C4-2B (cell line): ENCODE measurements at regions not wholly inside any gene's neighbourhood (a gene's known extent, or its start where the extent isn't known, plus 50 kb on each side); places are given as distances from the start of the nearest gene placed in this dataset.

ENCODE experiments used
- H3K27ac ChIP-seq: fragments of 450-650 bp; 2 replicates; pipeline ENCODE4 v1.5.1; 2017
- ZFX ChIP-seq: fragments of 450-650 bp; IDR thresholded peaks from 2 replicates; pipeline ENCODE4 v1.6.1; 2017
- TF ChIP-seq, protein P1 (sequence below): fragments of 450-650 bp; conservative IDR thresholded peaks from 2 replicates; pipeline ENCODE4 v1.5.1; 2017; ENCODE audit warnings: mild to moderate bottlenecking

DNA sequence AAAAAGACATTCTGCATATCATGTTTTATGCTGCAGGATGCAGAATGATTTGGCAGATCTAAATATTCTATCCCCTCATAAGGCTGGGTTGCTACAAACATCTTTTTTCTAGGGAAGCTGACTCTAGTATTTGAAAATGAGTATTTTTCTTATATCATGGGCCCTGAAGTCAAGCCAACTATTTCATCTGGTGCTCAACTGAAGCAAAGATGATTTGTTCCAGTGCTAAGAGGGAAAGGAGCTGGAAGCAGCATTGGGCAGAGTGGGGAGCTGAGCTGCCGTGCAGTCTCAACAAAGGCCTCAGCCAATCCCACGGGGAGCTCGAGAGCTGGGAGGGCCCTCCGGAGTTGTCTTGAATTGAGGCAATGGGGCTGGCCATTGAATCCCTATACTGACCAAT lies 155.3 kb upstream of the SLCO3A1 start:
- TF ChIP-seq ZFX, result no peak
- TF ChIP-seq, protein P1, sequence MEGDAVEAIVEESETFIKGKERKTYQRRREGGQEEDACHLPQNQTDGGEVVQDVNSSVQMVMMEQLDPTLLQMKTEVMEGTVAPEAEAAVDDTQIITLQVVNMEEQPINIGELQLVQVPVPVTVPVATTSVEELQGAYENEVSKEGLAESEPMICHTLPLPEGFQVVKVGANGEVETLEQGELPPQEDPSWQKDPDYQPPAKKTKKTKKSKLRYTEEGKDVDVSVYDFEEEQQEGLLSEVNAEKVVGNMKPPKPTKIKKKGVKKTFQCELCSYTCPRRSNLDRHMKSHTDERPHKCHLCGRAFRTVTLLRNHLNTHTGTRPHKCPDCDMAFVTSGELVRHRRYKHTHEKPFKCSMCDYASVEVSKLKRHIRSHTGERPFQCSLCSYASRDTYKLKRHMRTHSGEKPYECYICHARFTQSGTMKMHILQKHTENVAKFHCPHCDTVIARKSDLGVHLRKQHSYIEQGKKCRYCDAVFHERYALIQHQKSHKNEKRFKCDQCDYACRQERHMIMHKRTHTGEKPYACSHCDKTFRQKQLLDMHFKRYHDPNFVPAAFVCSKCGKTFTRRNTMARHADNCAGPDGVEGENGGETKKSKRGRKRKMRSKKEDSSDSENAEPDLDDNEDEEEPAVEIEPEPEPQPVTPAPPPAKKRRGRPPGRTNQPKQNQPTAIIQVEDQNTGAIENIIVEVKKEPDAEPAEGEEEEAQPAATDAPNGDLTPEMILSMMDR, result no peak
- H3K27ac ChIP-seq, result no peak overlapping the region

DNA sequence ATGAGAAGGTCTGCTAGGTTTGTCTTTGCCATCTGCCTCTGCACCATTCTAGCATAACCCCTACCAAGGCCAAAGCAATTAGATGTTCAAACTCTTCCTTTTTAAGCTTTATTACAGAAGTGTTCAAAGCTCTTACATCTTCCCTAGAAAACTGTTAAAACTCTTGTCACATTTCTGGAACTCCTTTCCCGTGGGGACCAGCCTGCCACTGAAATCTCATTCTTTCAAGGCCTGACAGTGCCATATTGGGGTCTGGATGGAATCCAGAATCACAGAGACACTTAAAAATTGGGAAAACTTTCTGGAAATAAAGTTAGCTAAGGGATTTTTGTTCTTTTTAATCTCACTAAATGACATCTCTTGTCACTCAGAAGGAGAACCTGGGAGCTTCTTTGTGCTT lies 153.8 kb upstream of the SLCO3A1 start:
- TF ChIP-seq ZFX, result no peak
- TF ChIP-seq, protein P1, result no peak
- no peak overlapping the region for H3K27ac ChIP-seq

DNA sequence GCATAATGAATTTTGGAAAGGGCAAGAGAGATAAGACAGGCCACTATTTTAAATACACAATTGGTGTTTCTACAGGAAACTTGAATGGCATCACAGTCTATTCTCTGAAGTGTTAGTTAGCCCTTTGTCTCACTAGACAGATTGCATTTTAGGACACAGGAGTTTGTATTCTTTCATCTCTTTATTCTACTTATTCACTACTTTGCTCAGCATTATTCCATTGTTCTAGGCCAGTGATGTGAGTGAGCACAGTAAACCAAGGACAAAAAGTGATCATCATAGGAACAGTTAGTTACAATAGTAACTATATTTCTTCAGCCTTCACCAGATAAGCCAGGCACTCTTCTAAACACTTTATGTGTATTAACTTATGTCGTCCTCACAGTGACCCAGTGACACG lies 150.2 kb upstream of the SLCO3A1 start:
- TF ChIP-seq, protein P1, result no peak
- no peak for TF ChIP-seq ZFX

DNA sequence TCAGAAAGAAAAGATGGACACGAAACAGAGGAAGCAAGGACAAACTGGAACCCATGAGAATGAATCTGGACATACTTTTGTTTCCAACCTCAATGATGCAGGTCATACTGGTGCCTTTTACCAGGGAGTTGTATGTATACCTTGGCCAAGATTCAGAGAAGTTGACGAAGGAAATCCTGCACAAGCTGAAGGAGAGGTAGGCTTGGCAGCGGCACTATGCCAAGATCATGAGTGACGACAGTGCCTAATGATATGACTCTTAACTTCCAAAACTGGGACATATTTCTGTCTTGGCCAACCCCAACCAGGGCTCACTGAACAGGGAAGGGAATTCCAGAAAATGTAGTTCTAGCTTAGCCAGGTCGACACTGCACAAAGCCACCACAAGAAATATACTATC lies 149.2 kb upstream of the SLCO3A1 start:
- TF ChIP-seq, protein P1, result no peak
- no peak for TF ChIP-seq ZFX
- no peak overlapping the region for H3K27ac ChIP-seq

More for the DNA sequence above, 150.2 kb upstream of the SLCO3A1 start:
- H3K27ac ChIP-seq, result no peak overlapping the region

DNA sequence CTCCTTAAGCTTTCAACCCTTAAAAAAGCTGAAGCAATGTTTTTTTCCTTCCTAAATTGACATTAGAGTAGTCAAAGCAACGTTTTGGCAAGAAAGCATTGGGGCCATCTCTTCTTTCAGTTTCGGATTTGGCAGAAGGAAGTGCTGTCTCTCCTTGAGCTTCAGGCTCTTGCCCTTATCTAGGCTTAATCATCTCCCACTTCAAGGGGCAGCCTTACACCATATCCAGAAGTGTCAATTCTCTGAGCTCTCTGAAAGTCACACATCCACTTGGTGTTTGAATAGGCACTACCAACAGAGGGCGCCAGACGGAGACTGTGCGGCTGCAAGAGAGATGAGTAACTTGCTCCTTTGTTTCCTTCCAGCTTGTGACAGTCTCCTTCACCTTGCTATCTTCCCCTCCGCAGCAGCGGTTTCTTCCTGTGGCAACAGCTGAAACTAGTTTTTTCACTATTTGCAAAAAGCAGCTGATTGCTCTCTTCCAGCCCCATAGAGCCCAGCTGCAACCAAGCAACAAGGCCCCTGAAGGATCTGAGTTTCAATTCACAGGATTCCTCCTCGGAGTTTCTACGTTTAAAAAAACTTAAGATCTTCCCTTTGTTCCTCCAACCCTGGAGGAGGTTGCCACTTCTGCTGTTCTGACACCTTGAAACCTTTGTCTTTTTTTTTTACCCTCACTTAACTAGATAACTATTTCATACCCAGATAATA lies 147.0 kb upstream of the SLCO3A1 start:
- no peak overlapping the region for H3K27ac ChIP-seq

DNA sequence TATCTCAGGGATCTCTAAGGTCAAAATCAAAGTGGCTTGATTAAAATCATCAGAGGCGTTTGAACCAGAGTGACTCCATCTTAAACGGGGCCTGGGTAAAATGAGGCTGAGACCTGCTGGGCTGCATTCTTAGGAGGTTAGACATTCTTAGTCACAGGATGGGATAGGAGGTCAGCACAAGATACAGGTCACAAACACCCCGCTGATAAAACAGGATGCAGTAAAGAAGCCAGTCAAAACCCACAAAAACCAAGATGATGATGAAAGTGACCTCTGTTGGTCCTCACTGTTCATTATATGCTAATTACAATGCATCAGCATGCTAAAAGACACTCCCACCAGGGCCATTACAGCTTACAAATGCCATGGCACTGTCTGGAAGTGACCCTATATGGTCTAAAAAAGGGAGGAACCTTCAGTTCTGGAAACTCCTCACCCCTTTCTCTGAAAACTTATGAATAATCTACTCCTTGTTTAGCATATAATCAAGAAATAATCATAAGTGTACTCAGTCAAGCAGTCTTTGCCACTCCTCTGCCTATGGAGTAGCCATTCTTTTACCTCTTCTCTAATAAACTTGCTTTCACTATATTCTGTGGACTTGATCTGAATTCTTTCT lies 143.3 kb upstream of the SLCO3A1 start:
- TF ChIP-seq ZFX, result no peak
- TF ChIP-seq, protein P1, result no peak
- no peak overlapping the region for H3K27ac ChIP-seq

More for the DNA sequence above, 147.0 kb upstream of the SLCO3A1 start:
- TF ChIP-seq ZFX, result no peak
- TF ChIP-seq, protein P1, result peak; percentile 92

DNA sequence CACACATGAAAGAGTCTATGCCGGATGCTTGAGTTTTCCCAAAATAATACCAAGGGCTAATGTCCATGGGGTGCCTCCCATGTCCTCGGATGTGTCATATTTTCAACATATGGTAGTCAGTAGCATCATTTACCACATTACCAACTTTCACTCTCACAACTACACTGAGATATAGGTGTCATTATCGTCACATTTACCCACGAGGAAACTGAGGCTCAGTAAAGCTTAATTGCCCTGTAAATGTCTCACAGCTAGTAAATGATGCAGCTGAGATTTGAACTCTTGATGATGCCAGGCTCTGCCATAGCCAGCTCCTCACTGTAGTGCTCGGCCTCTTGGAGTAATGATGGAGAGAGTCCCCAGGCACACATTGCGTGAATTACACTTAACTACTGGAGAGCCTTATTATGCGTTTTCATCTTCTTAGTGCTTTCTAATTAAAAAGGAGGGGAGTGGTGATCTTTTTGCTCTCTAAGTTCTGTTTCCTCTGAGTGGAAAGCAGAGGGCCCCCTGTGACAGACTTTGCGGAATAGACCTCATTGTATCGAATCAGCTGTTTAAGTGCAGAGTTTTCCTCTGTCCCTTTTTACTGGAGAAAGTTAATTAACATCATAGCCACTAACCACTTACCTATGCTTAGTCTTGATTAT lies 142.0 kb upstream of the SLCO3A1 start:
- no peak overlapping the region for H3K27ac ChIP-seq
- TF ChIP-seq ZFX, result no peak
- TF ChIP-seq, protein P1, result no peak
